Panc1 (cell line): ENCODE measurements at regions not wholly inside any gene's neighbourhood (a gene's known extent, or its start where the extent isn't known, plus 50 kb on each side); places are given as distances from the start of the nearest gene placed in this dataset.

ENCODE experiments used
- ATAC-seq: fragments of 200-7000 bp; cut with Tn5 transposase; 2 replicates; pipeline ENCODE4 v1.9.1; 2020; ENCODE audit warnings: mild to moderate bottlenecking, moderate library complexity
- BruUV-seq: library from RNA; stranded (reverse); fragments of 400-500 nt; replicated peaks from 2 replicates; lab custom pipeline; 2021; lab: Mats Ljungman, UMichigan
- CTCF ChIA-PET: fragments of 300-600 bp; sonication (Branson Sonifier 250); formaldehyde crosslinking; loops from one replicate; lab custom pipeline; 2022; ENCODE audit warnings: antibody characterized with exemption; lab: Charles Lee
- POLR2A ChIA-PET: fragments of 300-600 bp; sonication (Branson Sonifier 250); formaldehyde crosslinking; loops from one replicate; lab custom pipeline; 2022; ENCODE audit warnings: antibody characterized with exemption; lab: Charles Lee
- DNase-seq: peaks from one replicate; pipeline ENCODE4 v3.0.0-alpha.2; 2010; ENCODE audit warnings: low read depth, low spot score
- H3K27ac ChIP-seq: 2 replicates; pipeline ENCODE4 v1.5.1; 2011; ENCODE audit warnings: mild to moderate bottlenecking, low read length, inconsistent platforms
- H3K27me3 ChIP-seq: fragments of 200-500 bp; sonication (Bioruptor generic); 2 replicates; pipeline ENCODE4 v1.6.0; 2014; ENCODE audit warnings: low read length, inconsistent platforms; ENCODE audit not compliant: control insufficient read depth, insufficient read depth
- H3K36me3 ChIP-seq: fragments of 200-500 bp; sonication (Bioruptor generic); 2 replicates; pipeline ENCODE4 v1.5.1; 2014; ENCODE audit warnings: inconsistent platforms, mild to moderate bottlenecking, low read length, moderate library complexity; ENCODE audit not compliant: control insufficient read depth, insufficient read depth
- H3K4me1 ChIP-seq: 2 replicates; pipeline ENCODE4 v1.5.1; 2011; ENCODE audit warnings: inconsistent platforms, mild to moderate bottlenecking, low read length, moderate library complexity; ENCODE audit not compliant: control insufficient read depth, insufficient read depth
- H3K4me3 ChIP-seq, 2 experiments: 2 replicates each; pipeline ENCODE4 v1.5.1; 2011 to 2012; ENCODE audit warnings: low read depth in 2 of 2, low read length in 2 of 2, mild to moderate bottlenecking in 2 of 2, inconsistent platforms in 1 of 2, moderate library complexity in 1 of 2
- H3K9me3 ChIP-seq: fragments of 200-500 bp; sonication (Bioruptor generic); 2 replicates; pipeline ENCODE4 v1.5.1; 2014; ENCODE audit warnings: low read depth, mild to moderate bottlenecking, inconsistent platforms, low read length, moderate library complexity; ENCODE audit not compliant: control insufficient read depth, insufficient read depth
- POLR2AphosphoS5 ChIP-seq: IDR thresholded peaks from 2 replicates; pipeline ENCODE4 v1.6.1; 2012; ENCODE audit warnings: mild to moderate bottlenecking, low read depth, low read length, moderate library complexity
- TCF7L2 ChIP-seq: IDR thresholded peaks from 2 replicates; pipeline ENCODE4 v1.6.1; 2011; ENCODE audit warnings: mild to moderate bottlenecking, low read depth, low read length, inconsistent platforms
- in situ Hi-C: cut with HindIII; loops from 2 replicates; pipeline ENCODE4 v1.10.0; 2016; ENCODE audit warnings: low sequenced_read_pairs, low pct_unique_long_range_greater_than_20kb
- intact Hi-C: fragments of 100-400 bp; cut with micrococcal nuclease; formaldehyde crosslinking; loops from one replicate; pipeline ENCODE4 v1.10.0; 2022; ENCODE audit not compliant: unreplicated experiment
- TF ChIP-seq, protein P1 (sequence below), 2 experiments: IDR thresholded peaks; 2 replicates each; pipeline ENCODE4 v1.6.1; 2011 to 2012; ENCODE audit warnings: low read depth in 2 of 2, control low read depth in 1 of 2, low read length in 1 of 2, mild to moderate bottlenecking in 1 of 2, moderate library complexity in 1 of 2; ENCODE audit not compliant: insufficient read depth in 1 of 2
- TF ChIP-seq, protein P2 (sequence below): fragments of 450-650 bp; IDR thresholded peaks from 2 replicates; pipeline ENCODE4 v1.5.1; 2017; ENCODE audit warnings: mild to moderate bottlenecking

DNA sequence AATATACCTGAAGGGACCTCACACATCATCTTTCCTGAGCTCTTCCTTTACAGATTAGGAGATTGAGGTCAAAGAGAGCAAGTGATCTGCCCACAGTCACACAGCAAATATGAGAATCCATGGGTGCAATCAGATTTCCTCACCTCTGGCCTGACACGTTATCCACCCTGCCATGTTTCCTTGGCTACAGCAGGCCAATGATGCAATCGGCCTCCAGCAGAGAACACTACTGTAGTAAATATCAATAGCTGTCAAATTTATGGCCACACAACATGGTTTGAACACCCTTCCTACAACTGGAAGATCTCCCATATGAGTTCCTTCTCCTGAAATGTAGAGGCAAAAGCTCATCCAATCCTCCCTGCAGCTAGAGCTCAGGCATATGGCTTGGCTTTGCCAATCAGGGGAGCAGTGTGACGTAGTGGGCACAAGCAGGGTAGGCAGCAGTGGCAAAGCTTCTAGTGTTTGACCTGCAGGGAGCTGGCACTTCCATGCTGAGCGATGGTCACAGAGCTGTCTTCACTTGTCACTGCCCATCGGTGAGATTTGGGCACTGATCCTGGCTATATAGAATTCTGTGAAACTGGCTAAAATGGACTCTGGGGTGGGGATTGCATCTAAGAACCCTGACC is 271.3 kb downstream of the TJP1 start:
- in situ Hi-C loops = no loop called here
- no peaks in the 10 kb centered on the region for H3K36me3 ChIP-seq
- TF ChIP-seq TCF7L2 (no peak), POLR2AphosphoS5 (no peak)
- TF ChIP-seq, protein P1, sequence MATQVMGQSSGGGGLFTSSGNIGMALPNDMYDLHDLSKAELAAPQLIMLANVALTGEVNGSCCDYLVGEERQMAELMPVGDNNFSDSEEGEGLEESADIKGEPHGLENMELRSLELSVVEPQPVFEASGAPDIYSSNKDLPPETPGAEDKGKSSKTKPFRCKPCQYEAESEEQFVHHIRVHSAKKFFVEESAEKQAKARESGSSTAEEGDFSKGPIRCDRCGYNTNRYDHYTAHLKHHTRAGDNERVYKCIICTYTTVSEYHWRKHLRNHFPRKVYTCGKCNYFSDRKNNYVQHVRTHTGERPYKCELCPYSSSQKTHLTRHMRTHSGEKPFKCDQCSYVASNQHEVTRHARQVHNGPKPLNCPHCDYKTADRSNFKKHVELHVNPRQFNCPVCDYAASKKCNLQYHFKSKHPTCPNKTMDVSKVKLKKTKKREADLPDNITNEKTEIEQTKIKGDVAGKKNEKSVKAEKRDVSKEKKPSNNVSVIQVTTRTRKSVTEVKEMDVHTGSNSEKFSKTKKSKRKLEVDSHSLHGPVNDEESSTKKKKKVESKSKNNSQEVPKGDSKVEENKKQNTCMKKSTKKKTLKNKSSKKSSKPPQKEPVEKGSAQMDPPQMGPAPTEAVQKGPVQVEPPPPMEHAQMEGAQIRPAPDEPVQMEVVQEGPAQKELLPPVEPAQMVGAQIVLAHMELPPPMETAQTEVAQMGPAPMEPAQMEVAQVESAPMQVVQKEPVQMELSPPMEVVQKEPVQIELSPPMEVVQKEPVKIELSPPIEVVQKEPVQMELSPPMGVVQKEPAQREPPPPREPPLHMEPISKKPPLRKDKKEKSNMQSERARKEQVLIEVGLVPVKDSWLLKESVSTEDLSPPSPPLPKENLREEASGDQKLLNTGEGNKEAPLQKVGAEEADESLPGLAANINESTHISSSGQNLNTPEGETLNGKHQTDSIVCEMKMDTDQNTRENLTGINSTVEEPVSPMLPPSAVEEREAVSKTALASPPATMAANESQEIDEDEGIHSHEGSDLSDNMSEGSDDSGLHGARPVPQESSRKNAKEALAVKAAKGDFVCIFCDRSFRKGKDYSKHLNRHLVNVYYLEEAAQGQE (IDR thresholded peaks at IDR 0.05; ENCODE audit: insufficient read depth in 1 of 2, low read depth in 2 of 2, low read length in 1 of 2) = no peak
- TF ChIP-seq, protein P2, sequence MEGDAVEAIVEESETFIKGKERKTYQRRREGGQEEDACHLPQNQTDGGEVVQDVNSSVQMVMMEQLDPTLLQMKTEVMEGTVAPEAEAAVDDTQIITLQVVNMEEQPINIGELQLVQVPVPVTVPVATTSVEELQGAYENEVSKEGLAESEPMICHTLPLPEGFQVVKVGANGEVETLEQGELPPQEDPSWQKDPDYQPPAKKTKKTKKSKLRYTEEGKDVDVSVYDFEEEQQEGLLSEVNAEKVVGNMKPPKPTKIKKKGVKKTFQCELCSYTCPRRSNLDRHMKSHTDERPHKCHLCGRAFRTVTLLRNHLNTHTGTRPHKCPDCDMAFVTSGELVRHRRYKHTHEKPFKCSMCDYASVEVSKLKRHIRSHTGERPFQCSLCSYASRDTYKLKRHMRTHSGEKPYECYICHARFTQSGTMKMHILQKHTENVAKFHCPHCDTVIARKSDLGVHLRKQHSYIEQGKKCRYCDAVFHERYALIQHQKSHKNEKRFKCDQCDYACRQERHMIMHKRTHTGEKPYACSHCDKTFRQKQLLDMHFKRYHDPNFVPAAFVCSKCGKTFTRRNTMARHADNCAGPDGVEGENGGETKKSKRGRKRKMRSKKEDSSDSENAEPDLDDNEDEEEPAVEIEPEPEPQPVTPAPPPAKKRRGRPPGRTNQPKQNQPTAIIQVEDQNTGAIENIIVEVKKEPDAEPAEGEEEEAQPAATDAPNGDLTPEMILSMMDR = no peak
- no peaks in the 10 kb centered on the region for H3K9me3 ChIP-seq
- H3K4me3 ChIP-seq = no peak overlapping the region
- DNase-seq (no peak), ATAC-seq (no peak)
- BruUV-seq = no TSS peak
- no peak overlapping the region for H3K27ac ChIP-seq
- 0 out of 2 replicates have a peak, but pooled peaks cover 3% of the 10 kb centered on the region for H3K27me3 ChIP-seq
- intact Hi-C loops = no loop called here
- ChIA-PET POLR2A (no interaction called here), CTCF (interaction anchor here (0.6 to 0.7 kb wide), 2 partner anchors 186 to 418 kb away, joined by 3 to 4 read pairs; no protein-coding TSS in a partner anchor)
- no peaks in the 10 kb centered on the region for H3K4me1 ChIP-seq

DNA sequence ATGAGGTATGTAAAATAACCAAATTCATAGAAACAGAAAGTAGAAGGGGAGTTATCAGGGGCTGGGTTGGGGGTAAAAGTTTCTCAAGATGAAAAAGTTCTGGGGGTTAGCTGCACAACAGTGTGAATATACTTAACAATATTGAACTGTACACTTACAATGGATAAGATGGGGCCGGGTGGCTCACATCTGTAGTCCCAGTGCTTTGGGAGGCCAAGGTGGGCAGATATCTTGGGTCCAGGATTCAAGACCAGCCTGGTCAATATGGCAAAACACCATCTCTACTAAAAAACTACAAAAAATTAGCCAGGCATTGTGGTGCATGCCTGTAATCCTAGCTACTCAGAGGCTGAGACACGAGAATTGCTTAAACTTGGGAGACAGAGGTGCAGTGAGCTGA is 274.3 kb downstream of the TJP1 start:
- ChIA-PET CTCF (no interaction called here), POLR2A (no interaction called here)
- no peak overlapping the region for H3K4me3 ChIP-seq
- H3K36me3 ChIP-seq = no peaks in the 10 kb centered on the region
- 0 out of 2 replicates have a peak, but pooled peaks cover 3% of the 10 kb centered on the region for H3K27me3 ChIP-seq
- intact Hi-C loops (no loop called here), in situ Hi-C loops (no loop called here)
- no peaks in the 10 kb centered on the region for H3K9me3 ChIP-seq
- DNase-seq = no peak
- no peak overlapping the region for H3K27ac ChIP-seq
- no peaks in the 10 kb centered on the region for H3K4me1 ChIP-seq
- TF ChIP-seq, protein P2 = no peak
- no peak for ATAC-seq
- BruUV-seq = no TSS peak
